Small intestine (tissue), 7 donors: ENCODE measurements at regions not wholly inside any gene's neighbourhood (a gene's known extent, or its start where the extent isn't known, plus 50 kb on each side); places are given as distances from the start of the nearest gene placed in this dataset.

Experiments used
- DNase-seq, 2 donors: peaks; one replicate each; pipeline versions ENCODE4 v3.0.0 to v3.0.0-alpha.2; 2013
- FAIRE-seq: peaks from 2 replicates; lab custom pipeline; 2012; peaks lifted over from hg19 to GRCh38; lab: Jason Lieb, UNC
- H3K27ac ChIP-seq, 3 donors: one replicate each; pipeline ENCODE4 v1.5.1; 2013; ENCODE audit warnings: low read length in 2 of 3, mild to moderate bottlenecking in 2 of 3, control low read depth in 1 of 3, inconsistent platforms in 1 of 3, low read depth in 1 of 3, moderate library complexity in 1 of 3
- H3K27me3 ChIP-seq, 3 donors: one replicate each; pipeline ENCODE4 v1.6.1; 2013; ENCODE audit warnings: low read length in 3 of 3, inconsistent platforms in 1 of 3; ENCODE audit not compliant: control insufficient read depth in 3 of 3, insufficient read depth in 3 of 3
- H3K36me3 ChIP-seq, 3 donors: one replicate each; pipeline ENCODE4 v1.6.1; 2013; ENCODE audit warnings: low read length in 3 of 3, inconsistent platforms in 1 of 3, low read depth in 1 of 3, mild to moderate bottlenecking in 1 of 3, moderate library complexity in 1 of 3; ENCODE audit not compliant: control insufficient read depth in 3 of 3, insufficient read depth in 2 of 3
- H3K4me1 ChIP-seq, 3 donors: one replicate each; pipeline ENCODE4 v1.6.1; 2013; ENCODE audit warnings: low read length in 2 of 3, inconsistent platforms in 1 of 3, low read depth in 1 of 3, mild to moderate bottlenecking in 1 of 3, moderate library complexity in 1 of 3; ENCODE audit not compliant: control insufficient read depth in 3 of 3, insufficient read depth in 2 of 3
- H3K4me3 ChIP-seq, 3 donors: one replicate each; pipeline ENCODE4 v1.5.1; 2013; ENCODE audit warnings: low read length in 3 of 3, control low read depth in 1 of 3, inconsistent platforms in 1 of 3, low read depth in 1 of 3, mild to moderate bottlenecking in 1 of 3, moderate library complexity in 1 of 3
- H3K9me3 ChIP-seq, 2 donors: one replicate each; pipeline ENCODE4 v1.6.1; 2013; ENCODE audit warnings: low read depth in 1 of 2, low read length in 1 of 2; ENCODE audit not compliant: control insufficient read depth in 2 of 2, insufficient read depth in 1 of 2
- WGBS, 3 donors: extraction: QIAGEN DNeasy Blood & Tissue Kit; methylation state at CpG; one replicate each; pipeline ENCODE4 v1.1.7; 2013; 5-methylcytosine and 5-hydroxymethylcytosine counted together
- donor health status: healthy with polysubstance abuse.
- donor health status: control.
- donor health status: control.
- donor health status: Bipolar disorder and iron deficiency.
- donor health status: healthy.

DNA sequence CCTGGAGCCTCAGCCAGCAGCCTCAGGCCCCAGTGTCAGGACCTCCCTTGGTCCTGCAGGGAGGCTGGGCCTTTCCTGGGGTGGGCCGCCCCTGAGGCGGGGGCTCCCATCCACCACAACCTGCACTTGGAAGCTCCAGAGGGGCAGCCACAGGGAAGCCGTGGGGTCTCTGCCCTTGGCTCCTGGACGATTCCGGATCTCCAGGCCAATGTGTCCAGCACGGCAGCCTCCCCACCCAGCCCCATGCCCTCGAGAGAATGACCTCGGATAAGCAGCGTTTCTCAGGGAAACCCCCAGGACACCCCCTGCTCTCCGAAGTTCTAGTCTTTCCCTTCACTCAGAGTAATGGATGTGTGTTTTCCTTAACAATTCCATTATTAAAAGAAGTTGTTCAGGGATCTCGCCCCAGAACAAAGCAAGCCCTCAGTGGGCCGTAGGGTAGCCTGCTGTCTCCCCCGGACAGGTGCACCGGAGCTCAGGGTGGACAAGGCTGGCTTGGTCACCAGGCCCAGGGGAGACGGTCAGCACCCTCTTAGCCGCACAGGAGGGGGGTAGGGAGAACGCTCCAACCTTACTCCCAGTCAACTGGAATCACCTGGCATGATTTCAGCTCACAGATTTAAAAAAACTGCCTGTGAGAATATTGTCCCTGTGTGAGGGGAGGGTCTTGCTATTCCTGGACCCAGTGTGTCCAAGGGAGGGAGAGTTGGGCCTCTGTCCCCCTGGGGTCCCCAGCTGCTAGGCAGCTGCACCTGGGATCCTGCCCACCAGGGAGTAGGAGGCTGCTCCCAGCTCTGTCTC is 72.2 kb upstream of the OTOS start:
- FAIRE-seq: no peak
- no peak overlapping the region for H3K4me3 ChIP-seq
- H3K27me3 ChIP-seq: no peaks in the 10 kb centered on the region
- no peak for DNase-seq
- H3K4me1 ChIP-seq: no peaks in the 10 kb centered on the region
- no peak overlapping the region for H3K27ac ChIP-seq
- H3K36me3 ChIP-seq: no peaks in the 10 kb centered on the region
- WGBS, 3 donors: 82 to 86% (median 82%) methylated on average over 17 of the region's 17 CpGs
- peaks cover 0 to under 1% of the 10 kb centered on the region in 2 donors for H3K9me3 ChIP-seq

DNA sequence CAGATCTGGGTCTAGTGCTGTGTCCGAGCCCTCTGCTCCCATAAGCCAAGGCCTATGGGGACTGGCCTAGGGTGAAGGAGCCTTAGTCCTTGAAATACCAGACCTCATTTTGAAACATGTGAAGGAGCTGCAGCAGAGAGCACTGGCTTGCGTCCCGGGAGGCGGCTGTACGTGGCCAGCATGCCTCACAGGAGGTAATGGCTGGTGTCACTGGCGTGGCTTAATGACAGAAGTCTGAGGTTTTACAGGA is 72.7 kb upstream of the OTOS start:
- no peaks in the 10 kb centered on the region for H3K4me1 ChIP-seq
- no peaks in the 10 kb centered on the region for H3K36me3 ChIP-seq
- H3K27me3 ChIP-seq: no peaks in the 10 kb centered on the region
- 84 to 88% (median 86%) methylated on average over 6 of the region's 6 CpGs for WGBS, 3 donors
- FAIRE-seq: no peak
- no peak overlapping the region for H3K4me3 ChIP-seq
- H3K9me3 ChIP-seq: no peaks in the 10 kb centered on the region
- H3K27ac ChIP-seq: no peak overlapping the region
- DNase-seq: no peak

DNA sequence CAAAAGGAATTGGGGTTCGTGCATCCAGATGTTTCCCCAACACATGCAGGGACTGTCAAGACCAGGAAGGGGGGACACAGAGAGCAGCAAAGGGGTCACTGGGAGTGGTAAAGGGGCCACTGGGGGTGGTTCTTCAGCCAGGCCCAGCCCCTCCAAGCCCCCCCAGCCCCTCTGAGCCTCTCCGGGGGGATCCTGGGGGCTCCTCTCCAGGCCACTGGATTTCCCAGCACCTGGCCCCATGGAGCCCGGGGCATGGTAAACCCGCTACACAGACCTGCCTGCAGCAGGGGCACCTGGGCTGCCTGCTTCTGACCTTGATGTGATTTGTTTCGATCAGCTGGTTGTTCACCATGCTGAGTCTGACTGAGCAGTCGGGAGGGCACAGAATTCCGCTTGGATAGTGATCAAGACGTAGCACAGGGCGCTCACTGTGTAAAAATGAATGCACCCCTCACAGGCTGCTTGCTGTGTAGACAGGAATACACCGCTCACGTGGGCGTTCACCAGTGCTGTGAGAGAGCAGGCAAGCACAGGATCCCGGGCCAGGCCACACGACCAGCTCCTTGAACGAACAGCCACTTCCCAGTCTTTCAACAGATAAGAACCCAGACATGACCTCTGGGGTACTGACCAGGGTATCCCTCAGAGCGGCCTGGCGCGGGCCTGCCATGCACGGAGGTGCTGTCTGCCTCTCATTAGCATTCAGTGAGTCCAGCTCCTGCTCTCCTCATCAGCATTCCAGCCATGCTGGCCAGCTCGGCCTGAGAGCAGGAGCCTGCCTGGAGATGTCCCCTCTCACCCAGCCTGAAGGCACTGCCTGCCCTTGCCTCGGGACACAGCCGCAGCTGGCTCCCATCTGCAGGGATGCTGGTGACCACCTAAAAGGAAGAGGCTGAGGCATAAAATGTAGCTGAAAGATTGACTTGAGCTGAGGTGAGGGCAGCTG is 73.3 kb upstream of the OTOS start:
- no peak overlapping the region for H3K4me3 ChIP-seq
- FAIRE-seq (no peak), DNase-seq (no peak)
- H3K4me1 ChIP-seq: no peaks in the 10 kb centered on the region
- 74 to 82% (median 74%) methylated on average over 22 of the region's 22 CpGs for WGBS, 3 donors
- no peaks in the 10 kb centered on the region for H3K9me3 ChIP-seq
- H3K27me3 ChIP-seq: no peaks in the 10 kb centered on the region
- no peak overlapping the region for H3K27ac ChIP-seq
- no peaks in the 10 kb centered on the region for H3K36me3 ChIP-seq

DNA sequence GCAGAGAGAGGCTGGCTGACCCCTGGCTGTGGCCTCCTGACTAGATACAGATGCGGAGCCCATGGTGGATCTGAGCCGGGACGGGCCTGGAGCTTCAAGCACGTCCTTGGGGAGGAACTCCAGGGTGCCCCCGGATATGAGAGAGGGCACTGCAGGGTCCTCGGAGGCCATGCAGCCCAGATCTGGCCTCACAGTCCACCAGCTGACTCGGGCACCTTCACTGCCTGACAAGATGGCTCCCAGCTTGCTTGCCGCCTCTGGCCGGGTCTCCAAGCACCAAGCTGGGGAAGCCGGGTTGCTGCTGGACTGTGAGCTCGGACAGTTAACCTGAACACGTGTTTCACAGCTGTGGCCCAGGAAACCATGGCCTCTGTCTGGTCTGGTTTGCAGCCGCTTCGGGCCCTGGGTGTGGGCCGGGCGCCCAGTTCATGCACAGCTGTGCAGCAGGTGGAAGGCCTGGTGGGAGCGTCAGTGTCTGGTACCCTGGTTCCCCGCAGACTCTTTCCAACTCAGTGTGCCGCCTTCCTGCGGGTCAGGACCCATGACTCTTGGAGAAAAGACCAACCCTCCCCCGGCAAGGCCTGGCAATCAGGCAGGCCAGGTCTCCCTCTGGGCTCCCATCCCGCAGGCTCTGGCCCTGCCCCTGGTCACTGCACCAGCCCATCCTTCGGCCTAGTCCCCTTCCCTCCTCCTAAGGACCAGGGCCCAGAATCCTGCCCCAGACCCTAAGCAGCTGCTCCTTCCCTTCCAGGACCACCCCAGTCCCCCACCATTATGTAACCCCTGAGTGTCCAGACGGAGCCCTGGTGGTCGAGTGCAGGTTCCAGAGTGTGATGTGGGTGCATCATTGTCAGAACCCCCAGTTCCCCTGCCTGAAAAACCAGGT is 74.6 kb upstream of the OTOS start:
- WGBS, 3 donors: 87 to 90% (median 88%) methylated on average over 25 of the region's 25 CpGs
- Histone ChIP-seq H3K27ac (no peak overlapping the region), H3K9me3 (no peaks in the 10 kb centered on the region), H3K4me3 (no peak overlapping the region), H3K4me1 (no peaks in the 10 kb centered on the region), H3K36me3 (no peaks in the 10 kb centered on the region), H3K27me3 (no peaks in the 10 kb centered on the region)
- no peak for FAIRE-seq
- no peak for DNase-seq

DNA sequence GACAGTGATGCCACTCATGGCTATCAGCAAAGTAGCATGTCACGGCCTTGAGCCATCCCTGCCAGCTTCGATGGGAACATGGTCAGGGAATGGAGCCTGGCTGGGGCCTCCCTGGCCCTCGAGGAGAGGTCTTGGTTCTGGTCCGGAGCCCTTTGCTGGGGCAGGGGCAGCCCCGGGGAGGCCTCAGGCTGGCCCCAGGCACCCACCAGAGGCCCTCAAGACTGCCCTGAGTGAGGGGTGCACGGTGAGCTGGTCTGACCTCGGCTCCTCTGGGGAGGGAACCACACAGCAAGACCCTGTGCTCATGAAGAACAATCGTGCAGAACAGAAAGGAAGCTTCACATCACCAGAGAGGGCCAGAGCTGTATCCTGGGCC is 75.2 kb upstream of the OTOS start:
- WGBS, 3 donors: 72 to 85% (median 79%) methylated on average over 7 to 8 of the region's 8 CpGs

DNA sequence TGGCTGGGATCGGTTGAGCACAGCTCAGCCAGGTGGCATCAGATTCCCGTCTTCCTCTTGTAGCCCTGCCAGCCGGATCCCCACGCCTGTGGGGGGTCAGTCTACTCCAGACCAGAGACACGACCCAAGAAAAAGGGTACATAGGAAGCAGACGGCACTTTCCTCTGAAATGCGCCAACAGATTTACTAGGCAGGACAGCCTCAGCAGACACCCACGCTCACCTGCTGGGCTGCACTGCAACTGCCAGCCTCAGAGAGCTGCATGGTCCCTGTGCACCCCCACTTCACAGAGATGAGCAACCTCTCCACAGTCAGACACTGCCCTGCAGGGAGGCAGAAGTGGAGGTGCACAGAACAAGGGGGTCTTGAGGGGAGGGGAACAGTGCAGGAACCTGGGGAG is 75.7 kb upstream of the OTOS start:
- DNase-seq: no peak
- no peaks in the 10 kb centered on the region for H3K4me1 ChIP-seq
- no peaks in the 10 kb centered on the region for H3K9me3 ChIP-seq
- no peak overlapping the region for H3K4me3 ChIP-seq
- 66 to 81% (median 68%) methylated on average over 8 of the region's 8 CpGs for WGBS, 3 donors
- H3K36me3 ChIP-seq: no peaks in the 10 kb centered on the region
- H3K27me3 ChIP-seq: no peaks in the 10 kb centered on the region
- no peak for FAIRE-seq
- H3K27ac ChIP-seq: no peak overlapping the region

More for the DNA sequence above, 75.2 kb upstream of the OTOS start:
- no peaks in the 10 kb centered on the region for H3K4me1 ChIP-seq
- H3K27me3 ChIP-seq: no peaks in the 10 kb centered on the region
- H3K27ac ChIP-seq: no peak overlapping the region
- FAIRE-seq (no peak), DNase-seq (no peak)
- no peak overlapping the region for H3K4me3 ChIP-seq
- no peaks in the 10 kb centered on the region for H3K36me3 ChIP-seq
- no peaks in the 10 kb centered on the region for H3K9me3 ChIP-seq

DNA sequence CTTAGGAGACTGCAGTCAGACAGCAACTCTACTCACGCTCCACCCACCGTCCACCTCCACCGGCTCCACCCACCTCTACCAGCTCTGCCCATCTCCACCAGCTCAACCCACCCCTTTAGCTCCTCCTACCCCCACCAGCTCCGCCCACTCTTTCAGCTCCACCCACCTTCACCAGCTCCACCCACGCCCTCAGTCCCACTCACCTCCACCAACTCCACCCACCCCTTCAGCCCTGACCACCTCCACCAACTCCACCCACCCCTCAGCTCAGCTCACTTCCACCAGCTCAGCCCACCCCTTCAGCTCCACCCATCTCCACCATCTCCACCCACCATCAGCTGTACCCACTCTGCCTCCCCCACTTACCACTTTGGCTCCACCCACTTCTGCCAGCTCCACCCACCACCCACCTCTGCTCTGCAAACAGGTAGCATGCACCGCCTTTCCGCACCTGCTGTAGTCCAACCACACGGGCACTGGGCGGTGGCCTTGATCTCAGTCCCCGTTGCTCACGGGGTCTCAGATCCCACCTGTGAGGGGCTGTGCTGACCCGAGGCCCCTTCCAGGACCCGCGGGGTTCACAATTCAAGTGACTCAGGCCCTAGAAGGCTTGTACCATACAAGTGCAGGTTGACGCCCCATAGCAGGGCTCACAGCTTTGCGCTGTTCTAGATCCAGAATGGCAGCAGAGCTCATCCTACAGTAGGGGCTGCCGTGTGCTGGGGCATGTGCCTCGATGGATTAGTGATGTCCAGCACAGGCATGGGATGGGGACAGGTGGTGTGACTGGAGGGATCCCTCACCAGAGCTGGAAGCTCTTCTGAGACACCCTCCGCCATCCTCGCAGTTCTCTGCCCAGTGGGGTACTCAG is 77.2 kb upstream of the OTOS start:
- H3K36me3 ChIP-seq: no peaks in the 10 kb centered on the region
- H3K4me1 ChIP-seq: no peaks in the 10 kb centered on the region
- DNase-seq (no peak), FAIRE-seq (no peak)
- 80 to 89% (median 86%) methylated on average over 18 to 20 of the region's 20 CpGs for WGBS, 3 donors
- H3K9me3 ChIP-seq: no peaks in the 10 kb centered on the region
- no peak overlapping the region for H3K27ac ChIP-seq
- H3K27me3 ChIP-seq: no peaks in the 10 kb centered on the region
- no peak overlapping the region for H3K4me3 ChIP-seq
